GM21723 (cell line): ENCODE measurements at regions not wholly inside any gene's neighbourhood (a gene's known extent, or its start where the extent isn't known, plus 50 kb on each side); places are given as distances from the start of the nearest gene placed in this dataset.

ENCODE experiments used
- ATAC-seq: cut with Tn5 transposase; IDR thresholded peaks from one replicate; pipeline ENCODE4 v1.9.1; 2021; ENCODE audit warnings: mild to moderate bottlenecking, moderate library complexity; ENCODE audit not compliant: unreplicated experiment

DNA sequence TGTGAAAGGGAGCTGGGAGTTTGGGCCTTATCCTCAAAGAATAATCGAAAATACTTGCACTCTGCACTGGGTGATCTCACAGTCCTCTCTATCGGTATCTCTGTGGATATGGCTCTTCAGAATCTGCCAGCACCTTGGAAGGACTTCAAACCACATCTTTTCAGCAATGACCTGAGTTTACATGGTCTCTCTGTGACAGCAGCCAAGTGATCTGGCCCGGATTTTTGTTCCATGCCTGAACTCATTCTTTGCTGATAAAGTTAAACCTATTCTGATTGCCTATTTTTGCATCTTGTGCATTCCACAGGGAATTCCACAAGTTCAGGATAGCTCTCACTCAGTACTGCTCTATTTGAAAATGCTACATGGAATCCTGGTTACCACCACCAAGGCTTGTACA, 98.9 kb downstream of the HDGFL1 start:
- ATAC-seq: no peak

- ATAC-seq: no peak
These were observed 99.4 kb downstream of the HDGFL1 start for GRCh38 chr6:22668717-22669116.

GRCh38 chr6:22670605-22671004, 101.2 kb downstream of the HDGFL1 start:
- no peak for ATAC-seq

GRCh38 chr6:22673474-22673873, 104.1 kb downstream of the HDGFL1 start:
- ATAC-seq: no peak

DNA sequence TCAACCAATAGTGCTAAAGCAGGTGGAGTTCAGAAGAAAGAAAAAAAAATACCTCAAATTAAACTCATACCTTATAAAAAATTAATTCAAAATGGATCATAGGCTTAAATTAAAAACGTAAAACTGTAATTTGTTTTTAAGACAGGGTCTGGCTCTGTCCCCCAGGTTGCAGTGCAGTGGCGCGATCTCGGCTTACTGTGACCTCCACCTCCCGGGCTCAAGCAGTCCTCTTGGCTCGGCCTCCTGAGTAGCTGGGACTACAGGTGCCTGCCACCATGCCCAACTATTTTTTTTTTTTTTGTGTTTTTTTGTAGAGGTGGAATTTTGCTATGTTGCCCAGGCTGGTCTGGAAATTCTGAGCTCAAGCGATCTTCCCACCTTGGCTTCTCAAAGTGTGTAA, 111.6 kb downstream of the HDGFL1 start:
- no peak for ATAC-seq

GRCh38 chr6:22681761-22682160, 112.4 kb downstream of the HDGFL1 start:
- no peak for ATAC-seq

- ATAC-seq: no peak
These were observed 113.6 kb downstream of the HDGFL1 start for GRCh38 chr6:22682979-22683378.

DNA sequence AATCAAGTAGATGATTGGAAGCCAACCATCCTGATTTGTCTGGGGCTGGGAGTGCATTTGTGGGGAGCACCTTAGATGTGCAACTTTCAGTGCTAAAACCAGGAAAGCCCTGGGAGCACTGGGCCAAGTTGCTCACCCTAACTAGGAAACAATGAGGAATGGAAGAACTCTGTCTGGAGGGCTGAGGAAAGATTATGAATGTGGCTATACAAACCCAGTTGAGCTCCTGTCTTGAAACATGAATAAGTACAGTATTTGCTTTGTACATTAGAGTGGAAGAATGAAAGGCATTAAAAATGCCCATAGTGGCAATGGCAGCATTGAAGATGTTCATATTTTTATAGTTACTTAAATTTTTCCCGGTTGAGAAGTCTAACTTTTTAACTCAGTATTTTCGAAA, 121.1 kb downstream of the HDGFL1 start:
- ATAC-seq: no peak

DNA sequence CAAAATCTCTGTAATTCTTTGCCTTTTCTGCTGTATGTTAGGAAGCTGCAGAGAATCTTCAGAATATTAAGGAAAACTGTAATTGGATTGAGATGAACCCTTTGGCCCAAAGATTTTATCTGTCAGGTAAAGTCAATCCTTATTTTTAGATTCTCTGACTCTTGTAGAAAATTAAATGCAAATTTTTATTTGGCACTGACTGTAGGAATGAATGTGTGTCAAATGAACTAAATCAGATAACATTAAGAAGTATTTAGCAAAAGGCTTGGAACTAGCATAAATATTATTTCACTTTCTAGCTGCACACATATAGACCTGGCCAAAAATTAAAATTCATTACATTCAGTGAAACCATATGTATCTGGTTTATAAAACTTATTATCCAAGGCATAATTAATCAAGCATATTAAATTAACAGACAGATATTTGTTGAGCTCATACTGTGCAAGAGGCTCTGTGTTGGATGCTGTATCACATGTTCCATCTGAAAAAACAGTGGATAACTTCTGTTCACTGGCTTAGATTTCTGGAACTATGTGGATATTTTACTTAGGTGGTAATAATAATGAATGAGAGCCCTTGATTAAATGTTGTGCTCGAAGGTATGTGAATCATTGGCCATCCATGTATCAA, 124.8 kb downstream of the HDGFL1 start:
- no peak for ATAC-seq

- ATAC-seq: no peak
These were observed 127.1 kb downstream of the HDGFL1 start for GRCh38 chr6:22696481-22696880.

- no peak for ATAC-seq
These were observed 127.9 kb downstream of the HDGFL1 start for GRCh38 chr6:22697306-22697705.

DNA sequence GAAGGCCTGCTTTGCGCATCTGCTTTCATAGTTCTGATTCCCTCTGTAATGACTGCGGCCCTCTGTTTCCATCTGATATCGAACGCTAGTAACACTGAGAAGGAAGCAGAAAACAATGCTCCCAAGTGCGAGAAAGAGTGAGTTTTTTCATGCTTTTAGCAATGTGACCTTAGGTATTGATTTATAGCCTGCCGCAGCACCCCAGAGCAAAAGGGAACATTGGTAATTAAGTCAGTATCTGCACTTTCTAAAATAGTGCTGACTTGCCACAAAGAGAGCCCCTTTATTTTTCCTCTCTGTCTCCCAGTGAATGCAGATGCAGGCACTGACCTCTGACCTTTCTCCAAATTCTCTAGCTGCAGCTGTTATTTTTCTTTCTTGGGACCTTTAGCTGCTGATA, 129.8 kb downstream of the HDGFL1 start:
- ATAC-seq: no peak

DNA sequence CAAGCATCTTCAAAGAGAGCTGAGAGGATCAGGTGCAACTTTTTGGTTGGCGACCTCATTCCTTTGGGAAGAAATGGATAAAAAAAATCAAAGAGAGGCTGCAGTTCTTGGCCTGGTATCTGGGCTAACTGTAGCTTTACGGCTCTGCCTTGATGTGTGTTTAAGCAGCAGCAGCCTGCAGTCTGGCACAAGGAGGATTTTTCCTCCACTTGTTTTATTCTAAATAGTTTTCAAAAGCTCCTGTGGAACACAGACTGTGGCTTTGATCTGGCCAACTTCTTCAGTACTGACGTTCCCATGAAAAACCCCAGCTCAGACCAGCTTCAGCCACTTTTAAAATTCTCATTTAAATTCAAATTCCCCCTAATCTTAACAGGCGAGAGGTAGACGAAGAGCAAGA, 137.3 kb downstream of the HDGFL1 start:
- no peak for ATAC-seq

GRCh38 chr6:22708469-22708868, 139.1 kb downstream of the HDGFL1 start:
- no peak for ATAC-seq

DNA sequence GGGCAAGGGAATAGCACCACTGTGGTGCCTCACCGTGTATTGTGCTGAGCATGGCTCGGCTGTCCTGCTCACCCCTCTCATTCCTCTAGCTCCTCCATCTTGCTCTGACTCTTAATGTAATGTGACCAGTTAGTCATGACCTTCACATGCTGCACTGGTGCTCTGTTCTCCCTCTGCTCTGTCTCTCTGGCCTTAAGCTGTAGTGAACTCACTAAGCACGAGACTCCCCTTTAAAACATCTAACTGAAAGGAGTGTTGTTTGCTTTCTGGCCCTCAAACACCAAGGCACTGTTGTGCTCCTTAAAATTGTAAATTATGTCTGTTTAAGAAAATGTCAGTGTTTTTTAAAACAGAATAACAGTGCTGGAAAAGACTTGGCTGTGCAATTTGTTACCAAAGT, 140.4 kb downstream of the HDGFL1 start:
- ATAC-seq: no peak

DNA sequence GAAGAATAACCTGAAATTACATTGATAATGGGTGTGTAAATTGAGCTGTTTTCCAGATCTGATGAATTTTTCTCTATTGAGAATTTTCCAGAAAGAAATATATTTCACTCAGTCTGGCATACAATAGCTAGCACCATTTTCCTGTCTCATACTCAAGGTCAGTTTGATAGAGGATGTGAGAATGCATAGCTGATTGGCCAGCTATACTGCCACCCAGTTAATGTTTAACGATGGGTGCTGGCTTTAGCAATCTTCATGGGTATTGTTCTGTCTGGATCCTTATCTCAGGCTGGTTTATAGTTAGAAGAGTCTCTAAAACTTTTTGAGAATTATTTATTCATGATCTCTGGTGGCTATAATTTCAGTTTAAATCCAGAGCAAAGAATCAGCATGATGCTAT, 147.4 kb downstream of the HDGFL1 start:
- no peak for ATAC-seq

DNA sequence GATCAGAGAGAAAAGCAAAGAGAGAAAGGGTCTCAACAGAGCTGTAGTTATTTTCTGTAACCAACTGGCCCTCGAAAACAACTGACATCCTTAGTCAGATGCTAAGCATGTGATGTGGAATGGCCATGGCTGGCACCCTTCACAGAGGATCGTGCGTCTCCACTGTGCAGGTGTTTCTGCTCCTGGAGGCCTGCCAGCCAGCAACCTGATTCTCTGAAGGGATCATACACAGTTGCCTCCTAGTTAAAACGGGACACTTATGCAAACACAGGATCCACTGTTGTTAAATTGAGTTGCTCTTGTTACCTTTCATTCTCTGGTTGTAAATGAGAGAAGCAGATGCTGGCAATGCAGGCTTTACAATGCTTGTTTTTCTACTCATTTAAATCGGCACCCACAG, 148.5 kb downstream of the HDGFL1 start:
- no peak for ATAC-seq

DNA sequence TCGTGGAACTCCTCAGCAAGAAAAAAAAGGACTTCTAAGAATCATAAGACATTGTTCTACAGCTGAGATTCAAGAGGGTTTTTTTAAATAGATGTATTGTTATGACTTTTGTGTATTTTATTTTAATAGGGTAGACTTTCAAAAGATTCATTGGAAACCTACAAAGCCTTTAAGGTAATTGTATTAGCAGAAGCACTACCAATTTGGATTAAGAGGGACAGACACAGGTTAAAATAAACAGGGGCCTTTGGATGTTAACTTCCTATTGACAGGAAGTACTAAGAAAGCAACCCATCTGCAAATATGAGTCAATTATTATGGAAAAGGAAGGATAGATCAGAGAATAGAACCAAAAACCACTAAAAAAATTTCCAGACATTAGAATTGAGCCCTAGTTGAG, 153.5 kb downstream of the HDGFL1 start:
- ATAC-seq: no peak

GRCh38 chr6:22726966-22727365, 157.6 kb downstream of the HDGFL1 start:
- no peak for ATAC-seq

DNA sequence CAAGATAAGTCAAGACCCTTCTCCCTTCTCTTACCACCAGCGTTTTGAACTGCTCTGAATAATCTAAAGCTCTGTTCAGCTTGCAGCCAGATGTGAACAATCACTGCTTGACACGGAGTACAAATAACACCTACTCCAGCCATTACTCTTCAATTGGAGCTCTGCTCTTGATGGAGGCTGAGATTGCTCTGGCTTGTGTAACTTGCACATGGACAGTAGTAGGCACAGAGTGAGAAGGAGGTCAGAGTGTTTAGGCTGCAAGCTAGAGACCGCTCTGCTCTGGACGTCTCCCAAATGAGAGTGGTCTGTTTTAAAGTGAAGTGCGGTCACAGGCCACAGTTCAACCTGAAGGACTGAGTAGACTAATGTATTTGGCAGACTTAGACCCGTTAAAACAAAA, 158.3 kb downstream of the HDGFL1 start:
- no peak for ATAC-seq

GRCh38 chr6:22732176-22732970, 163.0 kb downstream of the HDGFL1 start:
- ATAC-seq: no peak

GRCh38 chr6:22736740-22737139, 167.4 kb downstream of the HDGFL1 start:
- no peak for ATAC-seq

GRCh38 chr6:22737331-22737730, 168.0 kb downstream of the HDGFL1 start:
- no peak for ATAC-seq
